Mesendoderm (in vitro differentiated cells): ENCODE measurements at regions not wholly inside any gene's neighbourhood (a gene's known extent, or its start where the extent isn't known, plus 50 kb on each side); places are given as distances from the start of the nearest gene placed in this dataset.

Experiments used
- DNase-seq: peaks from one replicate; pipeline ENCODE4 v3.0.0; 2013
- H2AK5ac ChIP-seq: 2 replicates; pipeline ENCODE4 v1.6.1; 2013; ENCODE audit warnings: low read length, inconsistent platforms
- H2BK120ac ChIP-seq: 2 replicates; pipeline ENCODE4 v1.6.1; 2013; ENCODE audit warnings: low read depth, mild to moderate bottlenecking, low read length, moderate library complexity, mixed read lengths
- H2BK15ac ChIP-seq: replicated peaks from 2 replicates; pipeline ENCODE4 v1.6.1; 2013; ENCODE audit warnings: low read depth, mild to moderate bottlenecking, moderate library complexity
- H2BK5ac ChIP-seq: 2 replicates; pipeline ENCODE4 v1.6.1; 2013; ENCODE audit warnings: low read length, inconsistent platforms
- H3K18ac ChIP-seq: 2 replicates; pipeline ENCODE4 v1.6.1; 2013; ENCODE audit warnings: mild to moderate bottlenecking, low read length, mixed read lengths
- H3K23ac ChIP-seq: one replicate; pipeline ENCODE4 v1.6.1; 2013; ENCODE audit warnings: low read length
- H3K27ac ChIP-seq: 2 replicates; pipeline ENCODE4 v1.5.1; 2013; ENCODE audit warnings: low read depth, mild to moderate bottlenecking, inconsistent platforms, low read length, moderate library complexity
- H3K27me3 ChIP-seq: 2 replicates; pipeline ENCODE4 v1.6.1; 2013; ENCODE audit warnings: low read length, control low read depth, mild to moderate bottlenecking, inconsistent platforms; ENCODE audit not compliant: insufficient read depth, poor library complexity
- H3K36me3 ChIP-seq: 2 replicates; pipeline ENCODE4 v1.6.1; 2013; ENCODE audit warnings: low read length, inconsistent platforms; ENCODE audit not compliant: control insufficient read depth, insufficient read depth
- H3K4ac ChIP-seq: one replicate; pipeline ENCODE4 v1.6.1; 2013; ENCODE audit warnings: low read depth, mild to moderate bottlenecking, low read length, moderate library complexity
- H3K4me1 ChIP-seq: 2 replicates; pipeline ENCODE4 v1.6.1; 2013; ENCODE audit warnings: low read depth, low read length, inconsistent platforms; ENCODE audit not compliant: control insufficient read depth
- H3K4me2 ChIP-seq: 2 replicates; pipeline ENCODE4 v1.6.1; 2013; ENCODE audit warnings: low read length
- H3K4me3 ChIP-seq: 2 replicates; pipeline ENCODE4 v1.5.1; 2013; ENCODE audit warnings: mild to moderate bottlenecking, low read length
- H3K56ac ChIP-seq: one replicate; pipeline ENCODE4 v1.6.1; 2013; ENCODE audit warnings: low read length
- H3K79me1 ChIP-seq: 2 replicates; pipeline ENCODE4 v1.6.1; 2013; ENCODE audit warnings: low read length, inconsistent platforms
- H3K79me2 ChIP-seq: 2 replicates; pipeline ENCODE4 v1.6.1; 2013; ENCODE audit warnings: mild to moderate bottlenecking, low read length; ENCODE audit not compliant: control insufficient read depth, insufficient read depth
- H3K9ac ChIP-seq: 2 replicates; pipeline ENCODE4 v1.6.1; 2013; ENCODE audit warnings: low read length, inconsistent platforms
- H4K5ac ChIP-seq: one replicate; pipeline ENCODE4 v1.6.1; 2013; ENCODE audit warnings: low read length
- H4K8ac ChIP-seq: one replicate; pipeline ENCODE4 v1.6.1; 2013; ENCODE audit warnings: low read depth, mild to moderate bottlenecking, control low read depth, low read length, moderate library complexity
- WGBS: extraction: QIAGEN DNeasy Blood & Tissue Kit; methylation state at CpG from one replicate; pipeline ENCODE4 v1.1.7; 2013; ENCODE audit warnings: low lambda C conversion rate, missing lambda C conversion rate; ENCODE audit not compliant: insufficient coverage; ENCODE audit errors: extremely low coverage; 5-methylcytosine and 5-hydroxymethylcytosine counted together

GRCh38 chr11:134838708-134839107 is 426.7 kb upstream of the B3GAT1 start:
- H2BK120ac ChIP-seq: no peak overlapping the region
- H3K36me3 ChIP-seq: no peaks in the 10 kb centered on the region
- H3K4me3 ChIP-seq: no peak overlapping the region
- no peak overlapping the region for H3K18ac ChIP-seq
- no peaks in the 10 kb centered on the region for H3K79me1 ChIP-seq
- no peak overlapping the region for H3K56ac ChIP-seq
- no peak overlapping the region for H3K4ac ChIP-seq
- H4K8ac ChIP-seq: no peak overlapping the region
- no peak overlapping the region for H2BK5ac ChIP-seq
- H3K79me2 ChIP-seq: no peaks in the 10 kb centered on the region
- no peak overlapping the region for H3K4me2 ChIP-seq
- H3K27ac ChIP-seq: no peak overlapping the region
- no CpG with 5 or more reads among the region's 10 CpGs for WGBS
- no peak overlapping the region for H2BK15ac ChIP-seq
- H3K4me1 ChIP-seq: no peaks in the 10 kb centered on the region
- H3K23ac ChIP-seq: no peak overlapping the region
- H2AK5ac ChIP-seq: no peak overlapping the region
- H3K27me3 ChIP-seq: no peaks in the 10 kb centered on the region
- DNase-seq: no peak
- H3K9ac ChIP-seq: no peak overlapping the region
- H4K5ac ChIP-seq: no peak overlapping the region

GRCh38 chr11:134837887-134838232 is 425.8 kb upstream of the B3GAT1 start:
- H3K9ac ChIP-seq: no peak overlapping the region
- DNase-seq: no peak
- H2AK5ac ChIP-seq: no peak overlapping the region
- H3K23ac ChIP-seq: no peak overlapping the region
- no peaks in the 10 kb centered on the region for H3K36me3 ChIP-seq
- no peaks in the 10 kb centered on the region for H3K4me1 ChIP-seq
- H2BK5ac ChIP-seq: no peak overlapping the region
- H3K27ac ChIP-seq: no peak overlapping the region
- no peak overlapping the region for H3K4me2 ChIP-seq
- H3K18ac ChIP-seq: no peak overlapping the region
- H3K79me1 ChIP-seq: no peaks in the 10 kb centered on the region
- no peak overlapping the region for H4K5ac ChIP-seq
- no peaks in the 10 kb centered on the region for H3K79me2 ChIP-seq
- no peaks in the 10 kb centered on the region for H3K27me3 ChIP-seq
- H4K8ac ChIP-seq: no peak overlapping the region
- no peak overlapping the region for H3K4me3 ChIP-seq
- H3K4ac ChIP-seq: no peak overlapping the region
- H2BK120ac ChIP-seq: no peak overlapping the region
- no peak overlapping the region for H2BK15ac ChIP-seq
- WGBS: no CpG with 5 or more reads among the region's 6 CpGs
- no peak overlapping the region for H3K56ac ChIP-seq

- Histone ChIP-seq H3K79me2 (no peaks in the 10 kb centered on the region), H3K56ac (no peak overlapping the region), H4K8ac (no peak overlapping the region), H3K27me3 (no peaks in the 10 kb centered on the region), H3K79me1 (no peaks in the 10 kb centered on the region), H2AK5ac (no peak overlapping the region), H4K5ac (no peak overlapping the region), H3K4me1 (no peaks in the 10 kb centered on the region), H3K4me2 (no peak overlapping the region), H2BK120ac (no peak overlapping the region), H3K4me3 (no peak overlapping the region), H3K36me3 (no peaks in the 10 kb centered on the region), H3K9ac (no peak overlapping the region), H2BK15ac (no peak overlapping the region), H3K23ac (no peak overlapping the region), H2BK5ac (no peak overlapping the region), H3K18ac (no peak overlapping the region), H3K4ac (no peak overlapping the region), H3K27ac (no peak overlapping the region)
- DNase-seq: no peak
- no CpG with 5 or more reads among the region's 7 CpGs for WGBS
These were observed 425.3 kb upstream of the B3GAT1 start for GRCh38 chr11:134837166-134837886.

GRCh38 chr11:134836561-134836960 is 424.5 kb upstream of the B3GAT1 start:
- Histone ChIP-seq H2BK5ac (no peak overlapping the region), H4K8ac (no peak overlapping the region), H2AK5ac (no peak overlapping the region), H3K23ac (no peak overlapping the region), H3K4me2 (no peak overlapping the region), H3K4ac (no peak overlapping the region), H3K27ac (no peak overlapping the region), H3K27me3 (no peaks in the 10 kb centered on the region), H3K4me3 (no peak overlapping the region), H3K79me2 (no peaks in the 10 kb centered on the region), H3K9ac (no peak overlapping the region), H2BK15ac (no peak overlapping the region), H3K36me3 (no peaks in the 10 kb centered on the region), H3K18ac (no peak overlapping the region), H4K5ac (no peak overlapping the region), H3K56ac (no peak overlapping the region), H2BK120ac (no peak overlapping the region), H3K4me1 (no peaks in the 10 kb centered on the region), H3K79me1 (no peaks in the 10 kb centered on the region)
- DNase-seq: no peak
- WGBS: no CpG with 5 or more reads among the region's 4 CpGs

GRCh38 chr11:134835561-134835960 is 423.5 kb upstream of the B3GAT1 start:
- H2AK5ac ChIP-seq: no peak overlapping the region
- no peaks in the 10 kb centered on the region for H3K36me3 ChIP-seq
- whole genome bisulfite sequencing: no CpG with 5 or more reads among the region's 5 CpGs
- no peak overlapping the region for H3K18ac ChIP-seq
- H4K5ac ChIP-seq: no peak overlapping the region
- no peaks in the 10 kb centered on the region for H3K79me1 ChIP-seq
- no peak overlapping the region for H3K4me2 ChIP-seq
- no peak overlapping the region for H3K4me3 ChIP-seq
- H3K4ac ChIP-seq: no peak overlapping the region
- no peaks in the 10 kb centered on the region for H3K79me2 ChIP-seq
- H3K27ac ChIP-seq: no peak overlapping the region
- H4K8ac ChIP-seq: no peak overlapping the region
- no peaks in the 10 kb centered on the region for H3K4me1 ChIP-seq
- H3K23ac ChIP-seq: no peak overlapping the region
- no peak overlapping the region for H2BK15ac ChIP-seq
- no peaks in the 10 kb centered on the region for H3K27me3 ChIP-seq
- H3K56ac ChIP-seq: no peak overlapping the region
- no peak for DNase-seq
- H2BK120ac ChIP-seq: no peak overlapping the region
- no peak overlapping the region for H3K9ac ChIP-seq
- H2BK5ac ChIP-seq: no peak overlapping the region

- Histone ChIP-seq H3K27me3 (no peaks in the 10 kb centered on the region), H3K18ac (no peak overlapping the region), H4K8ac (no peak overlapping the region), H2BK15ac (no peak overlapping the region), H3K4ac (no peak overlapping the region), H3K79me1 (no peaks in the 10 kb centered on the region), H2BK120ac (no peak overlapping the region), H3K4me3 (no peak overlapping the region), H2BK5ac (no peak overlapping the region), H3K23ac (no peak overlapping the region), H3K4me1 (no peaks in the 10 kb centered on the region), H3K4me2 (no peak overlapping the region), H3K9ac (no peak overlapping the region), H3K36me3 (no peaks in the 10 kb centered on the region), H3K79me2 (no peaks in the 10 kb centered on the region), H4K5ac (no peak overlapping the region), H3K27ac (no peak overlapping the region), H3K56ac (no peak overlapping the region), H2AK5ac (no peak overlapping the region)
- DNase-seq: no peak
These were observed 418.3 kb upstream of the B3GAT1 start for GRCh38 chr11:134830312-134830711.
